GM08714 (cell line): ENCODE measurements at regions not wholly inside any gene's neighbourhood (a gene's known extent, or its start where the extent isn't known, plus 50 kb on each side); places are given as distances from the start of the nearest gene placed in this dataset.
"Not testable (repeated sequence)": the region's sequence is repeated elsewhere in the genome, so short reads cannot be mapped to it uniquely, and the experiment has no call there.

Experiments
- H3K4me3 ChIP-seq: fragments of 200-500 bp; sonication (Bioruptor generic); 2 replicates; pipeline ENCODE4 v1.5.1; 2014; ENCODE audit warnings: mild to moderate bottlenecking, low read length, inconsistent platforms
- ZNF274 ChIP-seq: IDR thresholded peaks from 2 replicates; pipeline ENCODE4 v1.6.1; 2012; ENCODE audit warnings: mild to moderate bottlenecking, low read depth, low read length

GRCh38 chr14:83864106-83864505, 1665.8 kb upstream of the FLRT2 start:
- H3K4me3 ChIP-seq: no peak overlapping the region
- TF ChIP-seq ZNF274: no peak

GRCh38 chr14:83867566-83868225, 1662.2 kb upstream of the FLRT2 start:
- no peak overlapping the region for H3K4me3 ChIP-seq
- TF ChIP-seq ZNF274: no peak

GRCh38 chr14:83870546-83871270, 1659.2 kb upstream of the FLRT2 start:
- no peak for TF ChIP-seq ZNF274

GRCh38 chr14:83873669-83874068, 1656.3 kb upstream of the FLRT2 start:
- H3K4me3 ChIP-seq: no peak overlapping the region
- TF ChIP-seq ZNF274: no peak

More at GRCh38 chr14:83870546-83871270, 1659.2 kb upstream of the FLRT2 start:
- no peak overlapping the region for H3K4me3 ChIP-seq

GRCh38 chr14:83874662-83875061, 1655.3 kb upstream of the FLRT2 start:
- no peak overlapping the region for H3K4me3 ChIP-seq
- TF ChIP-seq ZNF274: no peak

GRCh38 chr14:83883732-83884131, 1646.2 kb upstream of the FLRT2 start:
- no peak overlapping the region for H3K4me3 ChIP-seq
- no peak for TF ChIP-seq ZNF274

GRCh38 chr14:83885837-83886293, 1644.1 kb upstream of the FLRT2 start:
- H3K4me3 ChIP-seq: no peak overlapping the region
- TF ChIP-seq ZNF274: no peak

- TF ChIP-seq ZNF274: no peak
- no peak overlapping the region for H3K4me3 ChIP-seq
Measured at GRCh38 chr14:83887866-83888265, 1642.1 kb upstream of the FLRT2 start.

- TF ChIP-seq ZNF274: no peak
Measured at GRCh38 chr14:83893447-83893846, 1636.5 kb upstream of the FLRT2 start.

GRCh38 chr14:83894568-83894967, 1635.4 kb upstream of the FLRT2 start:
- no peak for TF ChIP-seq ZNF274
- no peak overlapping the region for H3K4me3 ChIP-seq

More at GRCh38 chr14:83893447-83893846, 1636.5 kb upstream of the FLRT2 start:
- H3K4me3 ChIP-seq: no peak overlapping the region

- not testable (repeated sequence) for H3K4me3 ChIP-seq
Measured at GRCh38 chr14:83898558-83898957, 1631.4 kb upstream of the FLRT2 start.

- H3K4me3 ChIP-seq: no peak overlapping the region
- no peak for TF ChIP-seq ZNF274
Measured at GRCh38 chr14:83899706-83900105, 1630.2 kb upstream of the FLRT2 start.

- no peak for TF ChIP-seq ZNF274
- H3K4me3 ChIP-seq: no peak overlapping the region
Measured at GRCh38 chr14:83905157-83905556, 1624.8 kb upstream of the FLRT2 start.

- no peak for TF ChIP-seq ZNF274
- H3K4me3 ChIP-seq: no peak overlapping the region
Measured at GRCh38 chr14:83908419-83908818, 1621.5 kb upstream of the FLRT2 start.

GRCh38 chr14:83909507-83909906, 1620.4 kb upstream of the FLRT2 start:
- TF ChIP-seq ZNF274: no peak
- no peak overlapping the region for H3K4me3 ChIP-seq
